ENCODE measurements at regions not wholly inside any gene's neighbourhood (a gene's known extent, or its start where the extent isn't known, plus 50 kb on each side); places are given as distances from the start of the nearest gene placed in this dataset.
"Not testable (repeated sequence)": the region's sequence is repeated elsewhere in the genome, so short reads cannot be mapped to it uniquely, and the experiment has no call there.

GRCh38 chr15:100770661-100771584, 108.7 kb upstream of the ALDH1A3 start:
- H3K4me3 ChIP-seq (replicated peaks; ENCODE audit: low read depth, low read length), result no peak overlapping the region
- TF ChIP-seq CTCF (IDR thresholded peaks at IDR 0.05; ENCODE audit: low read length, missing control alignments), result no peak
- DNase-seq (ENCODE audit: low read depth), result no peak

GRCh38 chr15:100771746-100772145, 107.9 kb upstream of the ALDH1A3 start:
- H3K4me3 ChIP-seq (replicated peaks; ENCODE audit: low read depth, low read length), result no peak overlapping the region
- TF ChIP-seq CTCF (IDR thresholded peaks at IDR 0.05; ENCODE audit: low read length, missing control alignments), result no peak
- DNase-seq (ENCODE audit: low read depth), result peak; percentile 44

- DNase-seq (ENCODE audit: low read depth), result no peak
- no peak overlapping the region for H3K4me3 ChIP-seq (replicated peaks; ENCODE audit: low read depth, low read length)
- no peak for TF ChIP-seq CTCF (IDR thresholded peaks at IDR 0.05; ENCODE audit: low read length, missing control alignments)
Measured at GRCh38 chr15:100772478-100772877, 107.2 kb upstream of the ALDH1A3 start.

- no peak for DNase-seq (ENCODE audit: low read depth)
- TF ChIP-seq CTCF (IDR thresholded peaks at IDR 0.05; ENCODE audit: low read length, missing control alignments), result no peak
Measured at GRCh38 chr15:100772892-100773520, 106.6 kb upstream of the ALDH1A3 start.

GRCh38 chr15:100774044-100774443, 105.6 kb upstream of the ALDH1A3 start:
- not testable (repeated sequence) for H3K4me3 ChIP-seq (replicated peaks; ENCODE audit: low read depth, low read length)

More at GRCh38 chr15:100772892-100773520, 106.6 kb upstream of the ALDH1A3 start:
- H3K4me3 ChIP-seq (replicated peaks; ENCODE audit: low read depth, low read length), result no peak overlapping the region

GRCh38 chr15:100775581-100776185, 103.9 kb upstream of the ALDH1A3 start:
- TF ChIP-seq CTCF (IDR thresholded peaks at IDR 0.05; ENCODE audit: low read length, missing control alignments), result no peak
- H3K4me3 ChIP-seq (replicated peaks; ENCODE audit: low read depth, low read length), result no peak overlapping the region
- DNase-seq (ENCODE audit: low read depth), result no peak

More at GRCh38 chr15:100774044-100774443, 105.6 kb upstream of the ALDH1A3 start:
- not testable (repeated sequence) for DNase-seq (ENCODE audit: low read depth)

GRCh38 chr15:100777821-100778220, 101.8 kb upstream of the ALDH1A3 start:
- no peak for DNase-seq (ENCODE audit: low read depth)
- TF ChIP-seq CTCF (IDR thresholded peaks at IDR 0.05; ENCODE audit: low read length, missing control alignments), result no peak
- no peak overlapping the region for H3K4me3 ChIP-seq (replicated peaks; ENCODE audit: low read depth, low read length)

Data from fibroblast of pulmonary artery (primary cell).